Stimulated activated CD4-positive, alpha-beta T cell treated with anti-CD3 and anti-CD28 coated beads, TNF-alpha, amount 100 ng/mL, for 48 hours (primary cell): ENCODE measurements at regions not wholly inside any gene's neighbourhood (a gene's known extent, or its start where the extent isn't known, plus 50 kb on each side); places are given as distances from the start of the nearest gene placed in this dataset.
A peak's percentile ranks its signal among the peaks of the same experiment; 100 is the strongest.
"Not testable (repeated sequence)": the region's sequence is repeated elsewhere in the genome, so short reads cannot be mapped to it uniquely, and the experiment has no call there.

Experiments used
- DNase-seq, 3 donors: peaks; one replicate each; pipeline ENCODE4 v3.0.0-alpha.2; 2020; ENCODE audit warnings: low read depth in 3 of 3

GRCh38 chr2:207409517-207409916 lies 120.2 kb upstream of the CREB1 start:
- no peak for DNase-seq

DNA sequence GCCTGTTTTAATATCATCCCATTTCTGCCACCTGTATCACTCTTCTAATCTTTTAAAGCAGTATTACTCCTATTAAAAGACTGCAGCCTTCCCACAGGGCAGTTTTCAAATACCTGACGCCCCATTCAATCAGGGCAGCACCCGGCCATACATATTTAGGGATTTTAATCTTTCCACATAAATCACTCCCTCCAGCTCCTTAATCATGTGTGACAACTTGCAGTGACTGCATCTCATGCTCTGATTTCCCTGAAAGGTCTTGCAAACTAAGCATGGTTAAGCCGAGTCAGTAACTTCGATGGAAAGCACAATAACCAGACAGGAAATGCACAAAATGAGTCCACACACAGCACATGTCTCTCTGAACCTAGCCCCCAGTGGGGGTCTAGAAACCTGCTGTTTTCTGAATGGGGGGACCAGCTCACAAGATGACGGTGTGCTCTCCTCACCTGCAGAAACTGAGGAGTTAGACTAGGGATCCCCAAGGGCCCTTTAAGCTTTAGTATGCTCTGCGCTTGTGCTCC lies 116.9 kb upstream of the CREB1 start:
- no peak for DNase-seq

DNA sequence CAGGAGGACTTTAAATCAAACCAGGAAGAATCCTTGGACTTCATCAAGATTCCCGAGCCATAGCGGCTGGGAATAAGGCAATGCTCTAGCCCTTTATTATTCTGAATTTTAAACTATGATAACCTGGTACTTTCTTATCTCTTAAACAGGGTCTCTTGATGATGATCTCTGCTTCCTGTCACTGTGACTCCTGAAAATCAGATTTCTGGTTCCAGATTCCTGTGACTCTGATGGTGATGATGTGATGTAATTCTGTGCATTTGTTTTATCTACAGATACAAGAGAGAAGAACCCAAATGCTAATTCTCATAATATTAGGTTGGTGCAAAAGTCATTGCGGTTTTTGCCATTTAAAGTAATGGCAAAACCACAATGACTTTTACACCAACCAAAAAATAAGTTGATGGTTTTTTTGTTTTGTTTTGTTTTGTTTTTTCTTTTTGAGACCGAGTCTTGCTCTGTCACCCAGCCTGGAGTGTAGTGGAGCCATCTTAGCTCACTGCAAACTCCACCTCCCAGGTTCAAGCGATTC lies 116.3 kb upstream of the CREB1 start:
- no peak for DNase-seq

- DNase-seq = no peak
These were observed 113.7 kb upstream of the CREB1 start for GRCh38 chr2:207416111-207416510.

- DNase-seq = no peak
These were observed 112.9 kb upstream of the CREB1 start for GRCh38 chr2:207416900-207417299.

GRCh38 chr2:207417301-207417718 lies 112.5 kb upstream of the CREB1 start:
- no peak for DNase-seq

DNA sequence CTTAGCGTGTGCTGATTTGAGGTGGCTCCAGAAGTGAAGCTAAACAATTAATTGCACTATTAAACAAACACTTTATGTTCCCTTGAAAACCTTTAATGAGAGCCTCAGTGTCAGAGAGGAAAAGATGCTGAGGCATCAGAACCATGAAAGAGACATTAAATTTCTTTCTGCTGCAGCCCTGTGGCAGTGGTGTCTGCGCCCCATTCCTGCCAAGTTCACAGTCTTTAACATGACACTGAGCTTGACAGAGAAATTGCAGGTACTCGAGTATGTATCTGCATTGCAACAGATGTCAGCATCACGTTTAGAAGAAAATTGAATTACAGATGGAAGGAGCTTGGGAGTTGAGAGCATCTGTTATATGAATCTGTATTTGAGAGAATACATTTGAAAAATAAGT lies 111.3 kb upstream of the CREB1 start:
- no peak for DNase-seq

- DNase-seq = no peak
These were observed 110.4 kb upstream of the CREB1 start for GRCh38 chr2:207419331-207419730.

GRCh38 chr2:207421671-207422070 lies 108.1 kb upstream of the CREB1 start:
- no peak for DNase-seq

DNA sequence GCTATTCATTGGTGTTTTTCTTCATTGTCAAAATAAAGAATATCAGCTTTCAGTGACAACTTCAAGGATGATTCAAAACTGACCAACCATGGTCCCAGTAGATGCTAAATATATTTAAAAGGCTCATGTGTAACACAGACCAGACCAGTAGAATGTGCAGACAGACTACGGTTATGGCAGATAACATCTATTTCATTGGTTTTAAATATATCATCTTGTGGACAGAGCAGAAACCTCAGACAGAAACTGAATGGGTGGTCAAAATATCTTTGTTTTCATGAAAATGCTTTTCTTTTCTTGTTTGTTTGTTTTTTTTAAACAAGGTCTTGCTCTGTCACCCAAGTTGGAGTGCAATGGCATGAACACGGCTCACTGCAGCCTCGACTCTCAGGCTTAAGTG lies 107.4 kb upstream of the CREB1 start:
- no peak for DNase-seq

DNA sequence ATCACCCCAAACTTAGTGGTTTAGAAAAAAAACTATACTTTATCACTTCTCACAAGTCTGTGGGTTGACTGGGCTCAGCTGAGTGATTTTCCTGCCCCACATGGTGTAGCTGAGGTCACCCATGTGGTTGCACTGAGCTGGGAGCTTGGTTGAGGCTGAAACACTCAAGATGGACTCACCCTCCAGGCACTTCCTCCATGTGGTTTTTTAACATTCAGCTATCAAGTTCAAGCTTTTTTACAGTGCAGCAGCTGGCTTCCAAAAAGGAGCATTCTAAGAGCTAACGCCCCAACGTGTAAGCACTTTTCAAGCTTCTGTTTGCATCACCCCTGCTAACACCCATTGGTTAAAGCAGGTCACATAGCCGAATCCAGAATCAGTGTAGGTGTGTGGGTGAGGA lies 105.9 kb upstream of the CREB1 start:
- peak; percentile 11 to 45 (median 12) for DNase-seq

DNA sequence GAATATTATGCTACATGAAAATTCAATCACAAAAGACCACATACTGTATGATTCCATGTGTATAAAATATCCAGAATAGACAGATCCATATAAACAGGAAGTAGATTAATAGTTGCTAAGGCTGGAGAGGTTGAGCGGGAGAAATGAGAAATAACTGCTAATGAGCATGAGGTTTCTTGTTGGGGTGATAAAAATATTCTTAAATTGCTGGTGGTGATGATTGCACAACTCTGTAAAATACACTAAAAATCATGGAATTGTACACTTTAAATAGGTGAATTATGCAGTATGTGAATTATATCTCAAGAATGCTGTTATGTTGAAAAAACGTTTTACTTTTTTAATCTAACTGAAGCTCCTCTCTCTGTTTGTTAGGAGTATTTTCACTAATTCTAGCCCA lies 101.8 kb upstream of the CREB1 start:
- DNase-seq = no peak

- DNase-seq = no peak
These were observed 101.2 kb upstream of the CREB1 start for GRCh38 chr2:207428573-207428972.

GRCh38 chr2:207432453-207432852 lies 97.3 kb upstream of the CREB1 start:
- DNase-seq = no peak

DNA sequence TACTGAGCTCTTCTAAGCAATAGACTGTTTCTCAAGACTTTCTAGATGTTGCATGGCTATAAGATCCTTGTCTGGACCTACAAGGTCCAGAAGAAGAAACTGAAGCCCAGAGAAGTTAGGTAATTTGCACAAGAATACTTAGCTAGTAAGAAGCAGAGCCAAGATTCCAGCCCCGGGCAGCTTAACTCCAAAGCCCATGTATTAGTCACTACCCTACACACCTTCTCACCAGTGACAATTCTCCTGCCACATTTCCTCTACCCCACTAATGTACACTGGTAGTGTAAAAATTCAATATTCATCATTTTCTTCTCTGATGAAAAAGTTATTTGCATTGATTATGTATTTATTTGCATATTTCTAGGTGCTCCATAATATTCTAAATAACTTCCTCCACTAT lies 95.5 kb upstream of the CREB1 start:
- no peak for DNase-seq

- no peak for DNase-seq
These were observed 94.8 kb upstream of the CREB1 start for GRCh38 chr2:207434899-207435465.

GRCh38 chr2:207437136-207437523 lies 92.6 kb upstream of the CREB1 start:
- DNase-seq = no peak

DNA sequence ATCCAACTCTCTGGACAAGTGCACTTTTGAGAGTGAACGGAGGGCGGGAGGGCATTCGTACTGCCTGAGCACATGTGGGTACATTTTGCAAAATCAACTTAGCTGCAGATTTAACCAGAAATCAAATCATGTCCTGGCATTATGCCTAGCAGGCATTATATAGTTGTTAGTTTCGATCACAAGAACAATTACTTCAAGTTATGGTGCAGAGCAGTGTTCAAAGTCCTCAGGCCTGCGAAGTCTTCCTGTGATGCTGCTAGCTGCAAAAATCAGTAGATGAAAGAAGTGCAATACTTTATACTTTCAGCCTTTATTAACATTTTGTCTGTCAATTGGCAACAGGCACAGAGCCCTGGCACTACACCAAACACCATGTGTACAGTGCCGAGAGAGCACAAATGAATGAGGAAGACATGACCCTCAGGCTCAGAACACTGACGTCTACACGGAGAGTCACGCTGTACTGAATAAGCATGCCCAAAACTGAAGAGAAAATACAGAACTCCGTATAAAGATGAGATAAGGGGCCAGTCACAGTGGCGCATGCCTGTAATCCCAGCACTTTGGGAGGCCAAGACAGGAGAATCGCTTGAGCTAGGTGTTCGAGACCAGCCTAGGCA lies 92.1 kb upstream of the CREB1 start:
- DNase-seq = no peak

GRCh38 chr2:207438414-207439126 lies 91.2 kb upstream of the CREB1 start:
- DNase-seq = no peak

DNA sequence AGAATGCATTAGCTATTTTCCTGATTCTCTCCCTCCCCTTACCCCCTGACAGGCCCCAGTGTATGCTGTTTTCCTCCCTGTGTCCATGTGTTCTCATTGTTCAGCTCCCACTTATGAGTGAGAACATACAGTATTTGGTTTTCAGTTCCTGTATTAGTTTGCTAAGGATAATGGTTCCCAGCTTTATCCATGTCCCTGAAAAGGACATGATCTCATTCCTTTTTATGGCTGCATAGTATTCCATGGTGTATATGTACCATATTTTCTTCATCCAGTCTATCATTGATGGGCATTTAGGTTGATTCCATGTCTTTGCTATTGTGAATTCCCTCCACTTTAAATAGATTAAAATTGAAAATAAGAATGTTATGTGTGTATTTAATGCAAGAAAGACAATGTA lies 89.9 kb upstream of the CREB1 start:
- not testable (repeated sequence) for DNase-seq

DNA sequence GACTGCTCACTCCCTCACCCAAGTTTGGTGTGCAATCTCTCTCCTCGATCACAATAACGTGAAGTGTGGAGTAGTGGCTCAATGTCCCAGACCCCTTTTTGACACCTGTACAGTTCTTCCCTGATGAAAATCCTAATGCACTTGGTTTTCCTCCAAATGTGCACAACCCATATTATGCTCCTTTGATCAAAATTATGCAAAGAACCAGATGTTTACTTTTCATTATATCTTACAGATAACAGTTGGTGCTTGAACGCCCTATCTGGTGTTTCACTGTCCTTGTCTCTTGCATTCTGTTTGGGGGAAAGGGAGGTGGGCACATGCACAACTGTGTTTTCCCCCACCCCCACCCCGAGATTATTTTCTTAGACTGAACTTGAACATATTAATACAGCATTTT lies 85.0 kb upstream of the CREB1 start:
- no peak for DNase-seq

GRCh38 chr2:207446653-207447052 lies 83.1 kb upstream of the CREB1 start:
- no peak for DNase-seq

DNA sequence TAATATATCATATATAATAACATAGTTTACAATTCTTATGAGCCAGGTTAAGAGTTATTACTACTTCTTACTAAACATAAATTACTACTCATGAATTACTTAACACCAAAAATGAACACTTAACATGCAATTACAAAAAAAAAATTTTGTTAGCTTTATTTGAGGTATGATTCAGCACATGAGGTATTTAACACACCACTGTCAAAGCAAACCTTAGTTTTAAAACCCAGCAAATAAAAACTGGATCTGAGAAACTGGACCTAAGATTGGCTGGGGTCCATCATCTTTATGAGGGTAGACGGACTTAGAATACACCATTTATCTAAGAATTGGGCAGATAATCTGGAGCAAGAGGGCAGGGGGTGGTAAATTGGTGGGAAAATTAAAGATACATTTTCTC lies 81.8 kb upstream of the CREB1 start:
- DNase-seq = no peak
